ENCODE measurements at regions not wholly inside any gene's neighbourhood (a gene's known extent, or its start where the extent isn't known, plus 50 kb on each side); places are given as distances from the start of the nearest gene placed in this dataset.

DNA sequence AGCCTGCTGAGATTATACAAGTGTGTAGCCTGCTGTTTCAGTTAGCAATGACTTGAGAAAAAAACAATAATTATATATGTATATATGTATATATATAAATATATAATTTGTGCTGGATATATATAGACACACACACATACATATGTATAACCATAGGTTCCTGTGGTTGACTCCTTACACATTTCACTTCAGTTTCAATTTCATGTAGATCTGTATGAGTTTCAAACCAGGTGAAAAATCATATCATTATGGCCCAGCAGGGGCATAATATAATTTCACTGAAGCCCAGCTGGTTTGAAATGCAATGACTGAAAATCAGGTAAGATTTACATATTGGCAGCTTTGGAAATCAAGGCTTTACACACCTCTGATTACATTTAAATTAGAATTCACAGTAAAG is 690.4 kb upstream of the CDH18 start:
- TF ChIP-seq CTCF (IDR thresholded peaks at IDR 0.05) (no peak), ZFX (IDR thresholded peaks at IDR 0.05; ENCODE audit: borderline replicate concordance) (no peak)
- H3K27ac ChIP-seq: no peak overlapping the region

- no peak overlapping the region for H3K27ac ChIP-seq
- TF ChIP-seq ZFX (IDR thresholded peaks at IDR 0.05; ENCODE audit: borderline replicate concordance) (no peak), CTCF (IDR thresholded peaks at IDR 0.05) (no peak)
Measured at GRCh38 chr5:20660588-20660987, 672.6 kb upstream of the CDH18 start.

GRCh38 chr5:20656262-20656661 is 668.3 kb upstream of the CDH18 start:
- TF ChIP-seq CTCF (IDR thresholded peaks at IDR 0.05) (no peak), ZFX (IDR thresholded peaks at IDR 0.05; ENCODE audit: borderline replicate concordance) (no peak)
- no peak overlapping the region for H3K27ac ChIP-seq

GRCh38 chr5:20655211-20655610 is 667.2 kb upstream of the CDH18 start:
- TF ChIP-seq CTCF (IDR thresholded peaks at IDR 0.05): no peak
- no peak for TF ChIP-seq ZFX (IDR thresholded peaks at IDR 0.05; ENCODE audit: borderline replicate concordance)

GRCh38 chr5:20654746-20655145 is 666.7 kb upstream of the CDH18 start:
- no peak overlapping the region for H3K27ac ChIP-seq
- no peak for TF ChIP-seq CTCF (IDR thresholded peaks at IDR 0.05)
- TF ChIP-seq ZFX (IDR thresholded peaks at IDR 0.05; ENCODE audit: borderline replicate concordance): no peak

More at GRCh38 chr5:20655211-20655610, 667.2 kb upstream of the CDH18 start:
- H3K27ac ChIP-seq: no peak overlapping the region

- H3K27ac ChIP-seq: no peak overlapping the region
- no peak for TF ChIP-seq ZFX (IDR thresholded peaks at IDR 0.05; ENCODE audit: borderline replicate concordance)
- no peak for TF ChIP-seq CTCF (IDR thresholded peaks at IDR 0.05)
Measured at GRCh38 chr5:20654033-20654432, 666.0 kb upstream of the CDH18 start.

DNA sequence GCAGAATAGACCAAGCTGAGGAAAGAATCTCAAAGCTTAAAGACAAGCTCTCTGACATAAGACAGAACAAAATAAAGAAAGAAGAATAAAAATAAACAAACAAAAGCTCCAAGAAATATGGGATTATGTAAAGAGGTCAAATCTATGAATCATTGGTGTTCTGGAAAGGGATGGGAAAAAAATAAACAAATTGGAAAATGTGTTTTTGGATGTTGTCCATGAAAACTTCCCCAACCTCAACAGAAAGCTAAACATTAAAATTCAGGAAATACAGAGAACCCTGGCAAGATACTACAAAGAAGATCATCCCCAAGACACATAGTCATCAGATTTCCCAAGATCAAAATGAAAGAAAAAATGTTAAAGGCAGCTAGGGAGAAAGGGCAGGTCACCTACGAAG is 662.0 kb upstream of the CDH18 start:
- H3K27ac ChIP-seq: no peak overlapping the region
- TF ChIP-seq ZFX (IDR thresholded peaks at IDR 0.05; ENCODE audit: borderline replicate concordance) (no peak), CTCF (IDR thresholded peaks at IDR 0.05) (no peak)
